NB4 (cell line): ENCODE measurements at regions not wholly inside any gene's neighbourhood (a gene's known extent, or its start where the extent isn't known, plus 50 kb on each side); places are given as distances from the start of the nearest gene placed in this dataset.

Experiments
- DNase-seq: peaks from one replicate; pipeline ENCODE4 v3.0.0; 2010; ENCODE audit warnings: low read depth
- H3K4me3 ChIP-seq: one replicate; pipeline ENCODE4 v1.5.1; 2011; ENCODE audit warnings: mild to moderate bottlenecking, low read depth, low read length, moderate library complexity
- MYC ChIP-seq: IDR thresholded peaks from 2 replicates; pipeline ENCODE4 v1.6.1; 2011; ENCODE audit warnings: low read depth, low read length
- POLR2A ChIP-seq: IDR thresholded peaks from 2 replicates; pipeline ENCODE4 v1.6.1; 2011; ENCODE audit warnings: mild to moderate bottlenecking; ENCODE audit not compliant: insufficient read length; ENCODE audit errors: extremely low read depth
- TF ChIP-seq, protein P1 (sequence below): IDR thresholded peaks from one replicate; pipeline ENCODE4 v1.5.1; 2012; ENCODE audit warnings: low read depth, low read length
- TF ChIP-seq, protein P2 (sequence below): IDR thresholded peaks from 2 replicates; pipeline ENCODE4 v1.6.1; 2011; ENCODE audit warnings: low read depth, low read length

DNA sequence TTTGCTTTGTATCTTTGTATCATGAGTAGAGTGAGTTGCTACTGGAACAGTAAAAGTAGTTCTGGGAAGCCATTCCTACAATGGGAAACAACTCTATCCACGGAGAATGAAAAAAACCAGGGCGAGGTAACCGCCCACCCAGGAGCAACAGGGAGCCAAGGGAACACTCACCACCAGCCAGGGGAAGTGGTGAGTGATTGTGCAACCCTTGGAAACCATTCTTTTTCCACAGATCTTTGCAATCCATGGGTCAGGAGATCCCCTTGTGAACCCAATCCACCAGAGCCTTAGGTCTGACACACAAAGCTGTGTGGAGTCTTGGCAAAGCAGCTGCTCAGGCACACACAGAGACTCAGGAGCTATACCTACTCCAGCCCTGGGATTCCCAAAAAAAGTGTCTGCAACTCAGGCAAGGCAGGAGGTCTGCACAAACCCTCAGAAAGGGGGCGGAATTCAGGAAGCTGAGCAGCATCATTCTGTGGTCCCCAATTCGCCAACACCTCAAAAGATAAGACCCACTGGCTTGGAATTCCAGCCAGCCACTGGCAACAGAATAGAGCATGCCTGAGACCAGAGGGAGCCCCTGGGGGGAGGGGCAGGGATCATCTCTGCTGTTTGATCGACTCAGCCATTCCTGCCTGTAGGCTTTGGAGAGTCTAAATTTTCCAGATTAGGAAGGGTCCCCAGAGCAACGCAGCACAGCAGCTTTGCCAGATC, 52.1 kb upstream of the PPFIA2 start:
- H3K4me3 ChIP-seq, result no peak overlapping the region
- DNase-seq, result peak; percentile 9
- TF ChIP-seq, protein P1, sequence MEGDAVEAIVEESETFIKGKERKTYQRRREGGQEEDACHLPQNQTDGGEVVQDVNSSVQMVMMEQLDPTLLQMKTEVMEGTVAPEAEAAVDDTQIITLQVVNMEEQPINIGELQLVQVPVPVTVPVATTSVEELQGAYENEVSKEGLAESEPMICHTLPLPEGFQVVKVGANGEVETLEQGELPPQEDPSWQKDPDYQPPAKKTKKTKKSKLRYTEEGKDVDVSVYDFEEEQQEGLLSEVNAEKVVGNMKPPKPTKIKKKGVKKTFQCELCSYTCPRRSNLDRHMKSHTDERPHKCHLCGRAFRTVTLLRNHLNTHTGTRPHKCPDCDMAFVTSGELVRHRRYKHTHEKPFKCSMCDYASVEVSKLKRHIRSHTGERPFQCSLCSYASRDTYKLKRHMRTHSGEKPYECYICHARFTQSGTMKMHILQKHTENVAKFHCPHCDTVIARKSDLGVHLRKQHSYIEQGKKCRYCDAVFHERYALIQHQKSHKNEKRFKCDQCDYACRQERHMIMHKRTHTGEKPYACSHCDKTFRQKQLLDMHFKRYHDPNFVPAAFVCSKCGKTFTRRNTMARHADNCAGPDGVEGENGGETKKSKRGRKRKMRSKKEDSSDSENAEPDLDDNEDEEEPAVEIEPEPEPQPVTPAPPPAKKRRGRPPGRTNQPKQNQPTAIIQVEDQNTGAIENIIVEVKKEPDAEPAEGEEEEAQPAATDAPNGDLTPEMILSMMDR, result no peak
- TF ChIP-seq POLR2A (no peak), MYC (no peak)
- TF ChIP-seq, protein P2, sequence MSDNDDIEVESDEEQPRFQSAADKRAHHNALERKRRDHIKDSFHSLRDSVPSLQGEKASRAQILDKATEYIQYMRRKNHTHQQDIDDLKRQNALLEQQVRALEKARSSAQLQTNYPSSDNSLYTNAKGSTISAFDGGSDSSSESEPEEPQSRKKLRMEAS, result no peak

DNA sequence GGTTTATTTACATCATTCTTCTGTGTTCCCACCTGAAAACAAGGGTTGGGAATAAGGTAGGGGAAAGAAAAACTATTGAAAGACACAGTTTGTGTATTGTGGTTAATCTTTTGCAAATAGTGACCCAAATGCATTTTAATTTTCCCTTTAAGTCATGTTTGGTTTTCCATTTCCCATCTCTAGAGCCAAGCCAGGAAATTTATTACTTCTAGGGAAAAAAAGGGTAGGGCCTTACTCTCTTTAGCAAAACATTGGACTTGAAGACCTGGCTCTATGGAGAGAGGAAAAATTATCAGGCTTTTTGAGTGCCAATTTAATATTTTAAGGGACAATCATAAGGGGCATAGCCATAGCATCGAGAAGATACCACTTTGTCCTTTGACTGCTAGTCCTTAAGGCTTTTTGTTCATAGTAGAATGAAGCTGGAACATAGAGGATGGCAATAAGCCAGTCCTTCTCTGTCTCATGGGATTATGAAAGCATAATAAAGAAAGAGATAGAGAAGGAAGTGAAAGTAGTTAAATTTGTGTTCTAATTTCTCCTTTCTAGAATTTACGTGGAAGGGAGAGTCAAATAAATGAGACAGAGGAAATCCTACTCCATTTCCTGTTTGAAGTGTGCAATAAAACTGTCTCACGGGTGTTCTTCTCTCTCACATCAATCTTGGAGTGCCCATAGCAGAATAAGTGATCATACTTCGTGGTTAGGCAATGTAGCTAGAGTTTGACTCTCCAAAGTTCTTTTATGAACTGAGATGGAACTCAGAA, 50.9 kb upstream of the PPFIA2 start:
- peak; percentile 45 for DNase-seq
- no peak overlapping the region for H3K4me3 ChIP-seq
- TF ChIP-seq, protein P2, result no peak
- TF ChIP-seq, protein P1, result no peak
- no peak for TF ChIP-seq MYC
- TF ChIP-seq POLR2A, result no peak

DNA sequence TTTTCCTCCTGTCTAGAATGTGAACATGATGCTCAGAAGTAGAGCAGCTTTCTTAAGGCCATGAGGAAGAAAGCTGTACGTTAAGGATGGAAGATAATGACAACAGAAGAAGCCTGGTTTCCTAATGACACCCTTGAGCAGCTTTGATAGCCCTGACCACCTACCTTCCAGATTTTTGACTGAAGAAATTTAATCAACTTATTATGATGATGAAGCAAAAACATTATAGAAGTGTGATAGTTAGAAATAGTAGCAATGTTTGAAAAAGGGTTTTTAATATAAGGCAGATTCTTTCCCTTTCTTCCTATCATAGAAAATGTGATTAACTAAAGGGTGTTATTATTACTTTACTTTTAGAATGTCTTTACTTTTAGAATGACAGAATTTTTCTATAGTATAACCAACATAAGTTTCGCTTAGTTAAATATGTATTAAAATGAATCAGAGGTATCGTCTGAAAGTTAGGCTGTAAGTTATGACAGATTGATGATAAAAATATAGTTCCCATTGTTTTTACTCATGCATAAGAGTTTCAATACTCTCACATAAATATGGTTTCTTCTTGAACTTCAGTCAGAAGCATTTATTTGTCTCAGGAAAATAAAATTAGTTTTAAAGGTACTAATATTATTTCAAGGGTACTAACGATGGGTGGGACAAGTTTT, 50.1 kb upstream of the PPFIA2 start:
- no peak for DNase-seq
- H3K4me3 ChIP-seq, result no peak overlapping the region
- TF ChIP-seq MYC (no peak), POLR2A (no peak)
- TF ChIP-seq, protein P1, result no peak
- TF ChIP-seq, protein P2, result no peak
